Osteocyte (in vitro differentiated cells): ENCODE measurements at regions not wholly inside any gene's neighbourhood (a gene's known extent, or its start where the extent isn't known, plus 50 kb on each side); places are given as distances from the start of the nearest gene placed in this dataset.

Source experiments
- DNase-seq: peaks from one replicate; pipeline ENCODE4 v3.0.0; 2021; ENCODE audit warnings: mixed read lengths; ENCODE audit not compliant: unreplicated experiment; ENCODE audit errors: extremely low spot score
- H3K27ac Mint-ChIP-seq: one replicate; pipeline ENCODE4 v1.8.0; 2021; ENCODE audit warnings: mild to moderate bottlenecking, mixed read lengths; ENCODE audit not compliant: unreplicated experiment
- H3K27me3 Mint-ChIP-seq: one replicate; pipeline ENCODE4 v1.8.0; 2021; ENCODE audit warnings: mixed read lengths; ENCODE audit not compliant: unreplicated experiment
- H3K36me3 Mint-ChIP-seq: one replicate; pipeline ENCODE4 v1.8.0; 2021; ENCODE audit warnings: mixed read lengths; ENCODE audit not compliant: unreplicated experiment
- H3K4me1 Mint-ChIP-seq: one replicate; pipeline ENCODE4 v1.8.0; 2021; ENCODE audit warnings: mixed read lengths; ENCODE audit not compliant: unreplicated experiment
- H3K4me3 Mint-ChIP-seq: one replicate; pipeline ENCODE4 v1.8.0; 2021; ENCODE audit warnings: mild to moderate bottlenecking, moderate library complexity, mixed read lengths; ENCODE audit not compliant: unreplicated experiment
- H3K9me3 Mint-ChIP-seq: one replicate; pipeline ENCODE4 v1.8.0; 2021; ENCODE audit warnings: mixed read lengths; ENCODE audit not compliant: unreplicated experiment
- TF ChIP-seq, protein P1 (sequence below): fragments of 200-600 bp; sonication (generic); IDR thresholded peaks from 2 replicates; pipeline ENCODE4 v1.5.0; 2021; ENCODE audit warnings: antibody characterized with exemption, mild to moderate bottlenecking, moderate library complexity

GRCh38 chr2:129135017-129135416, 816.3 kb upstream of the HS6ST1 start:
- no peak overlapping the region for H3K27ac Mint-ChIP-seq
- H3K9me3 Mint-ChIP-seq = no peaks in the 10 kb centered on the region
- DNase-seq = no peak
- H3K36me3 Mint-ChIP-seq = no peaks in the 10 kb centered on the region
- TF ChIP-seq, protein P1, sequence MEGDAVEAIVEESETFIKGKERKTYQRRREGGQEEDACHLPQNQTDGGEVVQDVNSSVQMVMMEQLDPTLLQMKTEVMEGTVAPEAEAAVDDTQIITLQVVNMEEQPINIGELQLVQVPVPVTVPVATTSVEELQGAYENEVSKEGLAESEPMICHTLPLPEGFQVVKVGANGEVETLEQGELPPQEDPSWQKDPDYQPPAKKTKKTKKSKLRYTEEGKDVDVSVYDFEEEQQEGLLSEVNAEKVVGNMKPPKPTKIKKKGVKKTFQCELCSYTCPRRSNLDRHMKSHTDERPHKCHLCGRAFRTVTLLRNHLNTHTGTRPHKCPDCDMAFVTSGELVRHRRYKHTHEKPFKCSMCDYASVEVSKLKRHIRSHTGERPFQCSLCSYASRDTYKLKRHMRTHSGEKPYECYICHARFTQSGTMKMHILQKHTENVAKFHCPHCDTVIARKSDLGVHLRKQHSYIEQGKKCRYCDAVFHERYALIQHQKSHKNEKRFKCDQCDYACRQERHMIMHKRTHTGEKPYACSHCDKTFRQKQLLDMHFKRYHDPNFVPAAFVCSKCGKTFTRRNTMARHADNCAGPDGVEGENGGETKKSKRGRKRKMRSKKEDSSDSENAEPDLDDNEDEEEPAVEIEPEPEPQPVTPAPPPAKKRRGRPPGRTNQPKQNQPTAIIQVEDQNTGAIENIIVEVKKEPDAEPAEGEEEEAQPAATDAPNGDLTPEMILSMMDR = no peak
- peaks cover 5% of the 10 kb centered on the region for H3K27me3 Mint-ChIP-seq
- no peaks in the 10 kb centered on the region for H3K4me1 Mint-ChIP-seq
- no peak overlapping the region for H3K4me3 Mint-ChIP-seq

DNA sequence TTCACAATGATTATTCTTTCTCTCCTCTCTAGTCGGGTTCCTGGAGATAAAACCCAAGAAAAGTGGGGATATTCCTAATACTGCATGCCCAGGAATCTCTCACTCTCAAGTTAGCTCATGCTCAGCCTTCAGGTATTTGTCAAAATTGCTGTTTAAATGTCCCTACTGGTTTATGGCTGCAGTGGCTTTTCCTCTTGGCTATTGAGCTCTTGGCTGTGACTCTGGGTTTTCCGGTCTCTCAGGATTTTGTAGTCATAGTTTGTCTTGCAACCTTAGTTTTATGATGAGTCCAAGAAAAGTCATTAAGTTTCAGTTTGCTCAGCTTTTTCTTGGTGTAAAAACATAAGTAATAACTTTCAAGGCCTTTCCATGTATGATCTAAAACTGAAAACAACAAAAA, 820.7 kb upstream of the HS6ST1 start:
- TF ChIP-seq, protein P1 = no peak
- Mint-ChIP-seq H3K4me1 (no peaks in the 10 kb centered on the region), H3K9me3 (no peaks in the 10 kb centered on the region), H3K4me3 (no peak overlapping the region), H3K36me3 (no peaks in the 10 kb centered on the region), H3K27me3 (peaks cover 2% of the 10 kb centered on the region), H3K27ac (no peak overlapping the region)
- DNase-seq = no peak

DNA sequence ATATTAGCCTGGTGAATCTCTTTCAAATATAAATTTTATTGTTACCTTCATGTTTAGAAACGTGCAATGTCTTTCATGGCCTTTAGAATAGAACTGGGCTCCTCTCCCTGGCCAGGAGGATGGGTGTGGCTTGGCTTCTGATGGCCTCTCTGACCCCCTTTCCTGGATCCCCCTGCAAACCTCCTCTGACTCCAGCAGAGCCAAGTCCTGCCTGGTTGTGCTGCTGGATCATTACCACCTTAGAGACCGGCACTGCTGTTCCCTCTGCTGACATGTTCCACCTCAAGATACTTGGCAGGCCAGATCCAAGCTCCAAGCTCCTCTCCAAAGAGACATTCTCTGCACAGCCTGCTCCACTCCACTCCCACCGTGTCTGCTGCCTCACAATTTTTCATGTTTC, 823.8 kb upstream of the HS6ST1 start:
- no peak for DNase-seq
- H3K4me3 Mint-ChIP-seq = no peak overlapping the region
- no peaks in the 10 kb centered on the region for H3K36me3 Mint-ChIP-seq
- H3K27ac Mint-ChIP-seq = no peak overlapping the region
- no peaks in the 10 kb centered on the region for H3K4me1 Mint-ChIP-seq
- peaks cover 12% of the 10 kb centered on the region for H3K9me3 Mint-ChIP-seq
- H3K27me3 Mint-ChIP-seq = peaks cover 2% of the 10 kb centered on the region
- TF ChIP-seq, protein P1 = no peak

DNA sequence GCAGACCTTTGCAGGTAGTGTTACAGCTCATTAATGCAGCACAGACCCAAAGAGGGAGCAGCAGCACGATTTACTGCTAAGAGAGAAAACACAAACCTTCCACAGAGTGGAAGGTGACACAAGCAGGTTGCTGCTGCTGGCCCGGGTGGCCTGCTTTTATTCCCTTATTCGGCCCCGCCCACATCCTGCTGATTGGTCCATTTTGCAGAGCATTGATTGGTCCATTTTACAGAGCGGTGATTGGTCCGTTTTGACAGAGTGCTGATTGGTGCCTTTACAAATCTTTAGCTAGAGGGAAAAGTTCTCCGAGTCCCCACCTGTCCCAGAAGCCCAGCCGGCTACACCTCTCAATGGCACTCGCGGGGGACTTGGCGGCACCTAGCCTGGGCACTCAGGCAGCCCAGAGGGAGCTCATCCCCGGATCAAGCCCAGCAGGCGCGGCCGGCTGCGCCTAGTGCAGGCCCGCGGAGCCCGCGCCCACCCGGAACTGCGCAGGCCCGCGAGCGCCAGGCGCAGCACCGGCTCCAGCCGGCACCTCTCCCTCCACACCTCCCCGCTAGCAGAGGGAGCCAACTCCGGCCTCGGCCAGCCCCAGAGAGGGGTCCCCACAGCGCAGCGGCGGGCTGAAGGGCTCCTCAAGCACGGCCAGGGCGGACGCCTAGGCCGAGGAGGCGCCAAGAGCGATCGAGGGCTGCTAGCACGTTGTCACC, 825.6 kb upstream of the HS6ST1 start:
- Mint-ChIP-seq H3K27me3 (no peaks in the 10 kb centered on the region), H3K4me1 (no peaks in the 10 kb centered on the region), H3K36me3 (no peaks in the 10 kb centered on the region), H3K4me3 (no peak overlapping the region), H3K9me3 (peaks cover 22% of the 10 kb centered on the region), H3K27ac (no peak overlapping the region)
- no peak for DNase-seq
- TF ChIP-seq, protein P1 = no peak

GRCh38 chr2:129152514-129152913, 827.0 kb upstream of the RAB6C start:
- Mint-ChIP-seq H3K9me3 (peaks cover 31% of the 10 kb centered on the region), H3K4me1 (no peaks in the 10 kb centered on the region), H3K27me3 (no peaks in the 10 kb centered on the region), H3K36me3 (no peaks in the 10 kb centered on the region), H3K4me3 (no peak overlapping the region), H3K27ac (no peak overlapping the region)
- TF ChIP-seq, protein P1 = no peak
- DNase-seq = no peak
